ENCODE measurements at regions not wholly inside any gene's neighbourhood (a gene's known extent, or its start where the extent isn't known, plus 50 kb on each side); places are given as distances from the start of the nearest gene placed in this dataset.

DNA sequence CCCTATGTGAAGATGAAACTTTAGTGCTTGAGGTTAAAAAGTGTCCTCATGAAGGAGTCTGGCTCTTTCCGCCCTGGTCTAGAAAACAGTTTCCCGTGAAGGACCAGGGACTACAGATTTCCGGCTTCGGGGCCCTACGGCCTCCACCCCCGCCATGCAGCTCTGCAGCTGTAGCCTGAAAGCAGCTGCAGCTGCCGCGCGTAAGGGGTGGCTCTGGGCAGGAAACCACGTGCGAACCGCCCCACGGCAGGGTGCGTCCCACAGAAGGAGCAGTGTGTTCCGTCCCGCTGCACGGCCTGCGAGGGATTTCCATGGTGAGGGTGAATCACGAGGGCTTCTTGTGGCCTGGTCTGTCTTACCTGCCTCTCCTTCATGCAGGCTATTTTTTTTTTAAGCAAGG is 117.0 kb downstream of the ERMARD start:
- H3K27ac ChIP-seq, result no peak overlapping the region
- H3K4me3 ChIP-seq, result no peak overlapping the region
- TF ChIP-seq, protein P1, sequence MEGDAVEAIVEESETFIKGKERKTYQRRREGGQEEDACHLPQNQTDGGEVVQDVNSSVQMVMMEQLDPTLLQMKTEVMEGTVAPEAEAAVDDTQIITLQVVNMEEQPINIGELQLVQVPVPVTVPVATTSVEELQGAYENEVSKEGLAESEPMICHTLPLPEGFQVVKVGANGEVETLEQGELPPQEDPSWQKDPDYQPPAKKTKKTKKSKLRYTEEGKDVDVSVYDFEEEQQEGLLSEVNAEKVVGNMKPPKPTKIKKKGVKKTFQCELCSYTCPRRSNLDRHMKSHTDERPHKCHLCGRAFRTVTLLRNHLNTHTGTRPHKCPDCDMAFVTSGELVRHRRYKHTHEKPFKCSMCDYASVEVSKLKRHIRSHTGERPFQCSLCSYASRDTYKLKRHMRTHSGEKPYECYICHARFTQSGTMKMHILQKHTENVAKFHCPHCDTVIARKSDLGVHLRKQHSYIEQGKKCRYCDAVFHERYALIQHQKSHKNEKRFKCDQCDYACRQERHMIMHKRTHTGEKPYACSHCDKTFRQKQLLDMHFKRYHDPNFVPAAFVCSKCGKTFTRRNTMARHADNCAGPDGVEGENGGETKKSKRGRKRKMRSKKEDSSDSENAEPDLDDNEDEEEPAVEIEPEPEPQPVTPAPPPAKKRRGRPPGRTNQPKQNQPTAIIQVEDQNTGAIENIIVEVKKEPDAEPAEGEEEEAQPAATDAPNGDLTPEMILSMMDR (IDR thresholded peaks at IDR 0.05), result no peak
- no peaks in the 10 kb centered on the region for H3K9me3 ChIP-seq
- no peaks in the 10 kb centered on the region for H3K36me3 ChIP-seq
- intact Hi-C loops (cut with DNase I; ENCODE audit: low total_unique reads), result no loop called here
- no peak for DNase-seq
- H3K4me1 ChIP-seq, result no peaks in the 10 kb centered on the region
- H3K27me3 ChIP-seq, result no peaks in the 10 kb centered on the region

DNA sequence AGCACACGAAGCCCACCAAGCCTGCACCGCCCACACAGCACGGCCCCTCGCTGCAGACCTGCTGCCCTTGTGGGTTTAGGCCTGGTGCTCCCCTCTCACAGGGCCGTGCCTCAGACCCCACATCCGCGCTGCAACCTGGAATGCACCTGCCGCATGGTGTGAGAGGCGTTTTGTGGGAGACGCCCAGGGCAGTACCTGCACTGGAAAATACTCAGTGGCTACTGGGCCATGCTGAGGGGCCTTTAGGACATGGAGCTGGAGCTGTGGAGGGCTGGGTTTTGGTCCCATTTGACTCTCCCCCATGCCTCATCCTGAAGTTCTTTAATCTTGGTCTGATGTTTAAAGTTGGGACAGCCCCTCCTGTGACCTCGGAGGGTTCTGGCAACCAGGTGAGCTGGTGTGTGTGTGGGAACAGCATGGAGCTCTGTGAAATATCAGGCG is 116.3 kb downstream of the ERMARD start:
- intact Hi-C loops (cut with DNase I; ENCODE audit: low total_unique reads), result no loop called here

GRCh38 chr6:169866668-169867521 is 115.5 kb downstream of the ERMARD start:
- H3K4me1 ChIP-seq, result no peaks in the 10 kb centered on the region
- H3K4me3 ChIP-seq, result no peak overlapping the region
- H3K36me3 ChIP-seq, result no peaks in the 10 kb centered on the region
- no peak for TF ChIP-seq POLR2A (IDR thresholded peaks at IDR 0.05)
- TF ChIP-seq, protein P1 (IDR thresholded peaks at IDR 0.05), result no peak
- H3K27me3 ChIP-seq, result no peaks in the 10 kb centered on the region
- no peak overlapping the region for H3K27ac ChIP-seq
- intact Hi-C loops (cut with DNase I; ENCODE audit: low total_unique reads), result no loop called here
- H3K9me3 ChIP-seq, result no peaks in the 10 kb centered on the region
- DNase-seq, result no peak

More for the DNA sequence above, 116.3 kb downstream of the ERMARD start:
- H3K4me1 ChIP-seq, result no peaks in the 10 kb centered on the region
- no peak overlapping the region for H3K4me3 ChIP-seq
- H3K36me3 ChIP-seq, result no peaks in the 10 kb centered on the region
- H3K27ac ChIP-seq, result no peak overlapping the region
- H3K9me3 ChIP-seq, result no peaks in the 10 kb centered on the region
- no peak for DNase-seq
- H3K27me3 ChIP-seq, result no peaks in the 10 kb centered on the region
- TF ChIP-seq POLR2A (IDR thresholded peaks at IDR 0.05), result no peak
- TF ChIP-seq, protein P1 (IDR thresholded peaks at IDR 0.05), result no peak

GRCh38 chr6:169866140-169866534 is 114.7 kb downstream of the ERMARD start:
- no peak for DNase-seq
- intact Hi-C loops (cut with DNase I; ENCODE audit: low total_unique reads), result no loop called here
- Histone ChIP-seq H3K9me3 (no peaks in the 10 kb centered on the region), H3K4me3 (no peak overlapping the region), H3K27ac (no peak overlapping the region), H3K36me3 (no peaks in the 10 kb centered on the region), H3K4me1 (no peaks in the 10 kb centered on the region), H3K27me3 (no peaks in the 10 kb centered on the region)
- no peak for TF ChIP-seq POLR2A (IDR thresholded peaks at IDR 0.05)
- TF ChIP-seq, protein P1 (IDR thresholded peaks at IDR 0.05), result no peak

GRCh38 chr6:169865346-169866139 is 114.1 kb downstream of the ERMARD start:
- H3K4me3 ChIP-seq, result no peak overlapping the region
- intact Hi-C loops (cut with DNase I; ENCODE audit: low total_unique reads), result no loop called here
- no peak for DNase-seq
- H3K36me3 ChIP-seq, result no peaks in the 10 kb centered on the region
- no peaks in the 10 kb centered on the region for H3K4me1 ChIP-seq
- H3K27me3 ChIP-seq, result no peaks in the 10 kb centered on the region
- no peak overlapping the region for H3K27ac ChIP-seq
- TF ChIP-seq POLR2A (IDR thresholded peaks at IDR 0.05), result no peak
- TF ChIP-seq, protein P1 (IDR thresholded peaks at IDR 0.05), result no peak
- no peaks in the 10 kb centered on the region for H3K9me3 ChIP-seq
